Endodermal cell (in vitro differentiated cells): ENCODE measurements at regions not wholly inside any gene's neighbourhood (a gene's known extent, or its start where the extent isn't known, plus 50 kb on each side); places are given as distances from the start of the nearest gene placed in this dataset.

ENCODE experiments used
- DNase-seq: peaks from one replicate; pipeline ENCODE4 v3.0.0-alpha.2; 2017
- H3K27ac ChIP-seq: 2 replicates; pipeline ENCODE4 v1.5.1; 2013; ENCODE audit warnings: mild to moderate bottlenecking, low read depth, low read length, moderate library complexity
- H3K27me3 ChIP-seq: 2 replicates; pipeline ENCODE4 v1.6.1; 2013; ENCODE audit warnings: mild to moderate bottlenecking, low read length, moderate library complexity; ENCODE audit not compliant: insufficient read depth, control insufficient read depth, poor library complexity, severe bottlenecking
- H3K36me3 ChIP-seq: 2 replicates; pipeline ENCODE4 v1.7.0; 2013; ENCODE audit warnings: mild to moderate bottlenecking, low read length, moderate library complexity; ENCODE audit not compliant: control insufficient read depth, insufficient read depth
- H3K4me1 ChIP-seq: one replicate; pipeline ENCODE4 v1.7.0; 2013; ENCODE audit warnings: low read length; ENCODE audit not compliant: control insufficient read depth, insufficient read depth
- H3K4me3 ChIP-seq: 2 replicates; pipeline ENCODE4 v1.5.1; 2013; ENCODE audit warnings: mild to moderate bottlenecking, low read length, moderate library complexity
- H3K9ac ChIP-seq: 2 replicates; pipeline ENCODE4 v1.6.1; 2013; ENCODE audit warnings: mild to moderate bottlenecking, low read length, moderate library complexity; ENCODE audit not compliant: poor library complexity, severe bottlenecking; ENCODE audit errors: extremely low read depth
- H3K9me3 ChIP-seq: 2 replicates; pipeline ENCODE4 v1.6.1; 2013; ENCODE audit warnings: mild to moderate bottlenecking, low read length, moderate library complexity; ENCODE audit not compliant: control insufficient read depth
- H3K27ac Mint-ChIP-seq: 2 replicates; pipeline ENCODE4 v1.8.0; 2020; ENCODE audit warnings: mixed read lengths
- H3K27me3 Mint-ChIP-seq: 2 replicates; pipeline ENCODE4 v1.8.0; 2021; ENCODE audit warnings: mild to moderate bottlenecking, mixed read lengths; ENCODE audit not compliant: insufficient read depth
- H3K36me3 Mint-ChIP-seq: 2 replicates; pipeline ENCODE4 v1.8.0; 2020; ENCODE audit warnings: low read depth, mixed read lengths
- H3K4me1 Mint-ChIP-seq: 2 replicates; pipeline ENCODE4 v1.8.0; 2020; ENCODE audit warnings: mixed read lengths
- H3K4me3 Mint-ChIP-seq: 2 replicates; pipeline ENCODE4 v1.8.0; 2020; ENCODE audit warnings: mild to moderate bottlenecking, moderate library complexity, mixed read lengths
- H3K9me3 Mint-ChIP-seq: 2 replicates; pipeline ENCODE4 v1.8.0; 2020; ENCODE audit warnings: mild to moderate bottlenecking, mixed read lengths
- WGBS, 2 experiments: methylation state at CpG; one replicate each; pipeline versions ENCODE4 v1.1.5 to v1.1.7; 2013; ENCODE audit warnings: missing lambda C conversion rate in 2 of 2, mixed read lengths in 1 of 2; ENCODE audit not compliant: insufficient coverage in 1 of 2, insufficient read length in 1 of 2; 5-methylcytosine and 5-hydroxymethylcytosine counted together
- TF ChIP-seq, protein P1 (sequence below): fragments of 200-600 bp; sonication (generic); conservative IDR thresholded peaks from 2 replicates; pipeline ENCODE4 v1.5.0; 2021; ENCODE audit warnings: antibody characterized with exemption, mild to moderate bottlenecking

DNA sequence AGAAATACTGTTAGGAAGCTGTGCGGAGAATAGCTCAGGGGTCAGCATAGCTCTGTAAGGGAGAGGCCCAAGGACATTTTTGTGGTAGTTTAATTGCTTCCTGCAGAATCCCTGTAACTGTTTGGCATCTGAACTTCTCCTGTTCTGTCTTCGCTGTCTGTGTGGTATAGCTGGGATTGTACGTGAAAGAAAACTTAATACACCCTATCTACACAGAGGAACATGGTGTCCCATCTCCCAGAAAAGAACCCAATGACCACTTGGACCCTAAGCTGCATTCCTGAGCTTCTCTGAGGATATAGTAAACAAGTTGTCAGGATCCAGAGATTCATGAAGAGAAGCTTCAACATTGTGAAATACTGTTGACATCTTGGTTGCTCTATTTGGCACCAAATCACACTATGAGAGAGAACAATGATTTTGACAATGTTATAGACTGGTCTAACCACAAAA lies 81.3 kb downstream of the CDC42EP3 start:
- peaks cover 5% of the 10 kb centered on the region for H3K36me3 Mint-ChIP-seq
- TF ChIP-seq, protein P1, sequence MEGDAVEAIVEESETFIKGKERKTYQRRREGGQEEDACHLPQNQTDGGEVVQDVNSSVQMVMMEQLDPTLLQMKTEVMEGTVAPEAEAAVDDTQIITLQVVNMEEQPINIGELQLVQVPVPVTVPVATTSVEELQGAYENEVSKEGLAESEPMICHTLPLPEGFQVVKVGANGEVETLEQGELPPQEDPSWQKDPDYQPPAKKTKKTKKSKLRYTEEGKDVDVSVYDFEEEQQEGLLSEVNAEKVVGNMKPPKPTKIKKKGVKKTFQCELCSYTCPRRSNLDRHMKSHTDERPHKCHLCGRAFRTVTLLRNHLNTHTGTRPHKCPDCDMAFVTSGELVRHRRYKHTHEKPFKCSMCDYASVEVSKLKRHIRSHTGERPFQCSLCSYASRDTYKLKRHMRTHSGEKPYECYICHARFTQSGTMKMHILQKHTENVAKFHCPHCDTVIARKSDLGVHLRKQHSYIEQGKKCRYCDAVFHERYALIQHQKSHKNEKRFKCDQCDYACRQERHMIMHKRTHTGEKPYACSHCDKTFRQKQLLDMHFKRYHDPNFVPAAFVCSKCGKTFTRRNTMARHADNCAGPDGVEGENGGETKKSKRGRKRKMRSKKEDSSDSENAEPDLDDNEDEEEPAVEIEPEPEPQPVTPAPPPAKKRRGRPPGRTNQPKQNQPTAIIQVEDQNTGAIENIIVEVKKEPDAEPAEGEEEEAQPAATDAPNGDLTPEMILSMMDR = no peak
- 86 to 94% methylated on average over 1 of the region's 3 CpGs for WGBS, 2 experiments
- H3K27me3 Mint-ChIP-seq = no peaks in the 10 kb centered on the region
- H3K9me3 ChIP-seq = peaks cover 23% of the 10 kb centered on the region
- no peak overlapping the region for H3K4me3 Mint-ChIP-seq
- H3K4me1 Mint-ChIP-seq = peaks cover 27% of the 10 kb centered on the region
- H3K9me3 Mint-ChIP-seq = peaks cover 21% of the 10 kb centered on the region
- no peak overlapping the region for H3K27ac Mint-ChIP-seq
- peaks cover 10% of the 10 kb centered on the region for H3K4me1 ChIP-seq
- DNase-seq = no peak
- H3K36me3 ChIP-seq = no peaks in the 10 kb centered on the region
- H3K27me3 ChIP-seq = no peaks in the 10 kb centered on the region
- H3K9ac ChIP-seq = no peak overlapping the region
- H3K27ac ChIP-seq = no peak overlapping the region
- no peak overlapping the region for H3K4me3 ChIP-seq
